Fibroblast of skin of scalp (primary cell): ENCODE measurements at regions not wholly inside any gene's neighbourhood (a gene's known extent, or its start where the extent isn't known, plus 50 kb on each side); places are given as distances from the start of the nearest gene placed in this dataset.

Experiments
- DNase-seq: peaks from one replicate; pipeline ENCODE4 v3.0.0-alpha.2; 2013

DNA sequence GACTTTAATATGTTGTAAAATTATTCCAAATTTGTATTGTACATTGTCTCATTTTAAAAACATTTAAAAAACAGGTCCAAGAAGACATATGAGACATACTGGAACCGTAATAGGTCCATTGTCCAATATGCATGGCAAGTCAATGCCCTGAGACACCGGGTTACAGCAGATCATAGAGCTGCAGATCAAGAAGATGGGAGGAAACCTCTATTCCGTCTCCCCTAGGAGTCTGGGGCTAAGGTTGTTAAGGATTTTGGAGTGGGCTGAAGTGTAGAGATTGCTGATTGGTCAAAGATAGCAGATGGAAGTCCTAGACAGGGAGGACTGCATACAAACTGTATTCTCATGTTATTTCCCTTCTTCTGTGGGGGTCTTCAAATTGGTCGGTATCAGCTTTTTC, 108.3 kb upstream of the PLEKHA5 start:
- DNase-seq = no peak

GRCh38 chr12:19021646-19022045, 107.9 kb upstream of the PLEKHA5 start:
- no peak for DNase-seq

GRCh38 chr12:19025582-19025981, 104.0 kb upstream of the PLEKHA5 start:
- no peak for DNase-seq

- no peak for DNase-seq
Measured at GRCh38 chr12:19026034-19026433, 103.5 kb upstream of the PLEKHA5 start.

GRCh38 chr12:19026614-19027488, 102.7 kb upstream of the PLEKHA5 start:
- DNase-seq = no peak

GRCh38 chr12:19030180-19030579, 99.4 kb upstream of the PLEKHA5 start:
- DNase-seq = no peak

DNA sequence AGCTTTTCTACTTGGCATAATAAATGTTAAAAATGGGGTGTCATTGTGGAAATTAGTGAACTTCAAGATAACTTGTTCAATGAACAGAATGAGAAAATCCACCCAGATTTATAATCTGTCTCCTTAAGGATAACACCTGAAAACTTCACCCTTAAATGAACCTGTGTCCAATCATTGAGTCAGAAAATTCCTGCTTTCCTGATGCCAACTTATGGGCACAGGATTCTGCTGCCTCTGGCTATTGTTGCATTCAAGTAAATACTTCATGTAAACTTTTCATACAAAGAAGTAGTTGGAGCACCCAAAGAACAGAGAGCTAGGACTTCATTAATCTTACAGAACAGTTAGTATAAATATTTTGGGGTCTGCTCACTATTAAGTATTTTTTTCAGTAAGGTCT, 98.9 kb upstream of the PLEKHA5 start:
- DNase-seq = no peak

DNA sequence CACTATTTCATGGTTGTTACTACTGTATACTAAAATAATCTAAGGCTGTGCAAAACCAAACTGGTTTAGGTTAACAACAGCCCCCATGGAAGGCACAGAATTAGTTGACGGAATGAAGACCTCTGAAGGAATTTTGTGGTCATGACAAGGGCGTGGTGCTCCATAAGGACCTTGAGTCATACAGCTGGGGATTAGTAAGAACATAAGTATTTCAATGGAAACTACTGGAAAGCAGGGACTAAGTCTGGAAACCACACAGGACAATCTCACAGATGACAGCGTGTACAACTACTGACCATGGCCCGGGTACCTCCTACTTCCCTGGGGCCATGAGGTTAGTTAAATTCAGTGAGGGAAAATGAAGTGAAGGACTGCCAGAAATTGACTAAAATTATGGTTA, 98.5 kb upstream of the PLEKHA5 start:
- peak; percentile 96 for DNase-seq

DNA sequence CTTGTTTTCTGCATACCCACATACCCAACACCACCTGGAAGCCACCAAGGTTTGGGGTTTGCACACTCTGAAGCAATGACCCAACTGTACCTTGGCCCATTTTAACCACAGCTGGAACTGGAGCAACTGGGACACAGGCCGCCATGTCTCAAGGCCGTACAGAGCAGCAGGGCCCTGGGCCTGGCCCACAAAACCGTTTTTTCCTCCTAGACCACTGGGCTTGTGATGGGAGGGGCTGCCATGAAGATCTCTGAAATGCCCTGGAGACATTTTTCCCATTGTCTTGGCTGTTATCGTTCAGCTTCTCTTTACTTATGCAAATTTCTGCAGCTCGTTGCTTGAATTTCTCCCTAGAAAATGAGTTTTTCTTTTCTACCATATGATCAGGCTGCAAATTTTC, 96.7 kb upstream of the PLEKHA5 start:
- DNase-seq = no peak

GRCh38 chr12:19033244-19033643, 96.3 kb upstream of the PLEKHA5 start:
- DNase-seq = no peak

DNA sequence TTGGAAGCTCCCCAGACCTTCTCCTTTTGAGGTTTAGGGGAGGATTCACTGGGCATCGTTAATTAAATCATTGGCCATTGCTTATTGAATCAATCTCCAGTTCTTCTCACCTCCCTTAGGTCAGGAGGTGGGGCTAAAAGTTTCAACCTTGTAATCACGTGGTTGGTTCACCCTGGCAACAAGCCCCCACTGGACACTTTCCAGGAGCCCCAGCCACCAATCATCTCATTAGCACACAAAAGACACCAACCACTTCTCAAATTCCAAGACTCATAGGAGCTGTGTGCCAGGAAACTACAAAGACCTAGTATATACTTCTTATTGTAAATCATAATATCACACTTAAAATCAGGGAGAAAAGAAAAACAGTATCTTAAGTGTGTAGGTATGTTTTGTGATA, 94.6 kb upstream of the PLEKHA5 start:
- no peak for DNase-seq

DNA sequence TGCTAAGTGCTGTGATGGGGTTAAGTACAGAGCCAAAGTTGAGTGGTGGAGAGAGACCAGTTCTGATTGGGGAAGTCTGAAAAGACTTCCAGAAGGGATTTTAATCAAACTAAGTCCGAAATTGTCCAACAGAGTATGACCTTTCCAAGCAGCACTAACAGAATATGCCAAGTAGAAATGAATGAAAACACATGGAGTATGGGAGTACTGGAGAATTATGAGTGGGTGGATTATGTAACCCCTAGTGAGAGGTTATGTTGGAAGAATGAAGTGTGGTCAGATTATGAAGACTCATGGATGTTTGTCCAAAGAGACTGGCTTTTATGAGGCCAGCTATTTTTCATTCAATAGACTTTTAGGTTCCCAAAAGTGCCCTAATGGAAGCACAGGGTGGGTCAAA, 94.0 kb upstream of the PLEKHA5 start:
- no peak for DNase-seq

DNA sequence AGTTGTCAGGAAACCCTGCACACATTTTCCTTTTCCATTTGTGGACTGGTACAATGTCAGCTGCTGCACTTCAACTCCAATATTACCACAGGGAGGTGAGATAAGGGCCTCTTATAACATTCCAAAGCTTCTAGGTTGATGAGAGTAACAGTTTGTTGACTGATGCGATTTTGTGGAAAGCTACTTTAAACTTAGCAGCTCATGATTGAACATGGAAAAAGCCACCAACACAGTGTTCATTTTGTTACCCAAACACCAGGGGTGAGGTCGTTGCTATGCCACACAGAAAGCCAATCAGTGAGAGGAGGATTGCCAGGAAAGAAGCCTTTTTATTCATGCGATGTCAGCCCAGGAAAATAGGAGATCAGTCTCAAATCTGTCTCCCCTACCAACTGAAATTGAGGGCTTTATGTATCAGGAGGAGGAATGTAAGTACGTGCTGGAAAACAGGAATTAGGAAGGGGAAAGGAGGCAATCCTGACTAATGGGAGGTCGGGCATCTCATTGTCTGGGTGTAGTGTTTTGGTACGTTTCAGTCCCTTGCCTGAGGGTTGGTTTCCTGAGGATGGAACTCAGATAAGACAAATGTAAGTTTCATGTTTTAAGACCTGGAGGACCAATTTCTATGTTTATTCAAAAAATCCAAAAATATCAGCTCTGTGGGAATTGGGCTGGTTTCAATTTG, 92.7 kb upstream of the PLEKHA5 start:
- no peak for DNase-seq

DNA sequence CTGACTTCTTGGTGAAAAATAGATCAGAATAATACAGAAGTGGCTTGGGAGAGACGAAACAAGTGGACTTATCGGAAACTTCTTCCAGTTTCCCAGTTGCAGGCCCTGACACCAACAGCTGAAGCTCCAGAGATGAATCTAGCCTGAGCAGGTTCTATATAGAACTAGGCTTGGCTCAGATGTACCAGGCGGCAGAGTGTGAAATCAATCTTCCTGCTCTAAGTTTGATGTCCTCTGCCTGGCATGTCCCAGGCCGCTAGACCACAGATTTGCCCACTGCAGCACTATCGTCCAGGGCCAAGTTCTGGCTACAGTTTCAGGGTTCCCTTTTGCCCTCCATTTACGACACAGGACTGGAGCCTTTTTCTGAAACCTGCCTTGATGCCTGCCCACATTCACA, 91.3 kb upstream of the PLEKHA5 start:
- no peak for DNase-seq

DNA sequence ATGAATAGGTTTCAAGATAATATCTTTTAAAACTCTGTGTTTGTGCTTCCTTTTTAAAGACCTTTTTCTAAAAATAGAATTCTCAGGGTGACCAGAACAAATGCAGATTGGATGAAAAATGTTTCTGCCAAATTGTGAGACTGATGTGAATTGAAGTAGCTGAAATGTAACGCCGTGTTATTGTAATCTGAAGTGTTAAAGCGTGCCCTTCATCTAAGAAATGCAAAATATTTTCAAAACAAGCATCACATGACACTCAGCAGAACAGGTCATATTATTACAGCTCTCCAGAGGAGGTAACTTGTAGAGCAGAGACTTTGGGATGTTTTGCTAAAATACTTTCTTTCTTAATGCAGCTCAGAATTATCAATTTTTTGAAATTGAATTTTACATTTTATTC, 90.0 kb upstream of the PLEKHA5 start:
- no peak for DNase-seq

- DNase-seq = no peak
Measured at GRCh38 chr12:19042221-19042620, 87.3 kb upstream of the PLEKHA5 start.

- DNase-seq = no peak
Measured at GRCh38 chr12:19044430-19044829, 85.1 kb upstream of the PLEKHA5 start.

GRCh38 chr12:19044891-19045290, 84.6 kb upstream of the PLEKHA5 start:
- no peak for DNase-seq

DNA sequence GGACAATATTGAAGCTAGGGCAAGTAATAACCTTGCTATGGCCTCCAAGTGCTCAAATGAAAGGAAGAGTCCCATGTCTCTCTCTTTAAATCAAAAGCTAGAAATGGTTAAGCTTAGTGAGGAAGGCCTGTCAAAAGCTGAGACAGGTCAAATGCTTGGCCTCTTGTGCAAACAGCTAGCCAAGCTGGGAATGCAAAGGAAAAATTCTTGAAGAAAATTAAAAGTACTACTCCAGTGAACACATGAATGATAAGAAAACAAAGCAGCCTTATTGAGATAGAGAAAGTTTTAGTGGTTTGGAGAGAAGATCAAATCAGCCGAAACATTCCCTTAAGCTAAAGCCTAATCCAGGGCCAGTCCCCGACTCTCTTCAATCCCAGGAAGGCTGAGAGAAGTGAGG, 84.1 kb upstream of the PLEKHA5 start:
- no peak for DNase-seq

- DNase-seq = peak; percentile 31
Measured at GRCh38 chr12:19048943-19049342, 80.6 kb upstream of the PLEKHA5 start.

DNA sequence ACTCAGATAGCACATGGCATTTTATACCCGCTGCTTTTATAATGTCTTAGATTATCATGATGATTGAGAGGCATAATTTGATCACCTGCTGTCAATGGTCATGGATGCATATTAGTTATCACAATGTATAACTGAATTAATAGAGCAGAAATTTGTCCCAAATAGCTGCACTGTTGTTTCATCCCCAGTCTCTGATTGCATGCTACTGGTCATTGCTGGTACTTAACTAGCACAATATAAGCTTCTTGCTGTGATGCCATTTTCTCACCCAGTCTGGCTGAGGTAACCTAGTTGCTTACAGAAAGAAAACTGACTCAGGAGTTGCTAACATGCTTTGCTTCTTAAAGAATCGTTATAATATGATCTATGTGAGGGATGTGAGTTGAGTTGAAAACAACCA, 76.8 kb upstream of the PLEKHA5 start:
- no peak for DNase-seq

GRCh38 chr12:19053218-19053617, 76.3 kb upstream of the PLEKHA5 start:
- DNase-seq = no peak

- DNase-seq = no peak
Measured at GRCh38 chr12:19054035-19054434, 75.5 kb upstream of the PLEKHA5 start.

DNA sequence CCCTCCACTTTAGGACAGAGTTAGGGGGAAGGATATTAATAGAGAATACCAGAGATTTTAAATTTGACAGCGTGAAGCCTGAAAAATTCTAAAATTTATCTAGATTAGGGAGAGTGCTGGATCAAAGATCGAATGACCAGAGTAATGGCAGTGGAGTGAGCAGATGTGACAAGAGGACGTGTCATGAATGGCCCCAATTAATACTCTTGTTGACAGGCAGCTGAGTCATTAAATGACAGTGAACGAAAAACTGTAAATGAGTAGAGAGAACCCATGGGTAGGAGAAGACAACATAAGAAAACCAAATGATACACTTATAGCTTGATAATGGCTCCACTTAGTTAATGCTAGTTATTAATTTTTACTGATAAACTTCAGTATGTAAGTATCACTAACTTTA, 73.9 kb upstream of the PLEKHA5 start:
- no peak for DNase-seq
